Liver (tissue), 8 donors: ENCODE measurements at regions not wholly inside any gene's neighbourhood (a gene's known extent, or its start where the extent isn't known, plus 50 kb on each side); places are given as distances from the start of the nearest gene placed in this dataset.

Experiments
- DNase-seq: peaks from one replicate; pipeline ENCODE4 v3.0.0-alpha.2; 2017; ENCODE audit warnings: low spot score
- H3K27ac ChIP-seq, 2 donors: one replicate each; pipeline ENCODE4 v1.7.0; 2013; ENCODE audit warnings: inconsistent platforms in 2 of 2, low read length in 2 of 2, control low read depth in 1 of 2, low read depth in 1 of 2, mild to moderate bottlenecking in 1 of 2
- H3K27me3 ChIP-seq, 4 donors: one replicate each; pipeline versions ENCODE4 v1.6.1 to v1.7.0; 2013; ENCODE audit warnings: low read length in 3 of 4, inconsistent platforms in 1 of 4, mild to moderate bottlenecking in 1 of 4, moderate library complexity in 1 of 4; ENCODE audit not compliant: control insufficient read depth in 4 of 4, insufficient read depth in 4 of 4
- H3K36me3 ChIP-seq, 4 donors: one replicate each; pipeline versions ENCODE4 v1.6.1 to v1.7.0; 2013; ENCODE audit warnings: low read length in 3 of 4, mild to moderate bottlenecking in 3 of 4, low read depth in 1 of 4, moderate library complexity in 1 of 4; ENCODE audit not compliant: control insufficient read depth in 4 of 4, insufficient read depth in 3 of 4
- H3K4me1 ChIP-seq, 4 donors: one replicate each; pipeline versions ENCODE4 v1.6.1 to v1.7.0; 2013; ENCODE audit warnings: low read length in 3 of 4, mild to moderate bottlenecking in 3 of 4, moderate library complexity in 1 of 4; ENCODE audit not compliant: control insufficient read depth in 4 of 4, insufficient read depth in 4 of 4
- H3K4me3 ChIP-seq, 3 donors: one replicate each; pipeline versions ENCODE4 v1.6.1 to v1.7.0; 2013; ENCODE audit warnings: low read length in 3 of 3, control low read depth in 1 of 3, low read depth in 1 of 3, mild to moderate bottlenecking in 1 of 3
- H3K9ac ChIP-seq, 2 donors: one replicate each; pipeline ENCODE4 v1.7.0; 2013; ENCODE audit warnings: low read length in 2 of 2, mild to moderate bottlenecking in 2 of 2, moderate library complexity in 2 of 2, control low read depth in 1 of 2, low read depth in 1 of 2
- H3K9me3 ChIP-seq, 4 donors: one replicate each; pipeline versions ENCODE4 v1.6.1 to v1.7.0; 2013; ENCODE audit warnings: low read length in 3 of 4; ENCODE audit not compliant: control insufficient read depth in 4 of 4
- ATF3 ChIP-seq: IDR thresholded peaks from 2 replicates; pipeline ENCODE4 v1.6.1; 2016; ENCODE audit warnings: antibody characterized with exemption
- CTCF ChIP-seq: fragments of 150-350 bp; IDR thresholded peaks from 2 replicates; pipeline ENCODE4 v1.5.1; 2017; ENCODE audit warnings: improper control_type of control experiment, low read depth, low read length; ENCODE audit not compliant: missing input control
- EGR1 ChIP-seq, 2 donors: IDR thresholded peaks; 2 replicates each; pipeline ENCODE4 v1.6.1; 2016 to 2018; ENCODE audit warnings: antibody characterized with exemption in 2 of 2, low read depth in 2 of 2
- FOXA1 ChIP-seq: IDR thresholded peaks from 2 replicates; pipeline ENCODE4 v1.6.1; 2016; ENCODE audit warnings: antibody characterized with exemption
- HNF4G ChIP-seq: IDR thresholded peaks from 2 replicates; pipeline ENCODE4 v1.6.1; 2016; ENCODE audit warnings: antibody characterized with exemption
- JUND ChIP-seq, 2 donors: IDR thresholded peaks; 2 replicates each; pipeline ENCODE4 v1.6.1; 2016; ENCODE audit warnings: antibody characterized with exemption in 2 of 2
- NR2F2 ChIP-seq: IDR thresholded peaks from 2 replicates; pipeline ENCODE4 v1.6.1; 2016; ENCODE audit warnings: antibody characterized with exemption
- RAD21 ChIP-seq, 2 donors: IDR thresholded peaks; 2 replicates each; pipeline ENCODE4 v1.6.1; 2016; ENCODE audit warnings: antibody characterized with exemption in 2 of 2, mild to moderate bottlenecking in 2 of 2
- SP1 ChIP-seq: IDR thresholded peaks from 2 replicates; pipeline ENCODE4 v1.6.1; 2018; ENCODE audit warnings: antibody characterized with exemption, mild to moderate bottlenecking
- TAF1 ChIP-seq: conservative IDR thresholded peaks from 2 replicates; pipeline ENCODE4 v1.6.1; 2016; ENCODE audit warnings: antibody characterized with exemption, mild to moderate bottlenecking
- YY1 ChIP-seq: IDR thresholded peaks from 2 replicates; pipeline ENCODE4 v1.6.1; 2016; ENCODE audit warnings: antibody characterized with exemption, mild to moderate bottlenecking
- WGBS: extraction: QIAGEN DNeasy Blood & Tissue Kit; methylation state at CpG from one replicate; pipeline ENCODE4 v1.1.7; 2013; 5-methylcytosine and 5-hydroxymethylcytosine counted together
- TF ChIP-seq, protein P1 (sequence below): IDR thresholded peaks from 2 replicates; pipeline ENCODE4 v1.6.1; 2016; ENCODE audit warnings: antibody characterized with exemption
- TF ChIP-seq, protein P2 (sequence below): IDR thresholded peaks from 2 replicates; pipeline ENCODE4 v1.6.1; 2016; ENCODE audit warnings: antibody characterized with exemption, mild to moderate bottlenecking
- TF ChIP-seq, protein P3 (sequence below): IDR thresholded peaks from 2 replicates; pipeline ENCODE4 v1.6.1; 2016; ENCODE audit warnings: antibody characterized with exemption
- donor health status: healthy.
- donor health status: healthy.
- donor health status: healthy.
- donor health status: healthy.
- donor health status: healthy.

GRCh38 chr1:232172563-232172962, 457.4 kb downstream of the SIPA1L2 start (continued):
- TF ChIP-seq, protein P1, sequence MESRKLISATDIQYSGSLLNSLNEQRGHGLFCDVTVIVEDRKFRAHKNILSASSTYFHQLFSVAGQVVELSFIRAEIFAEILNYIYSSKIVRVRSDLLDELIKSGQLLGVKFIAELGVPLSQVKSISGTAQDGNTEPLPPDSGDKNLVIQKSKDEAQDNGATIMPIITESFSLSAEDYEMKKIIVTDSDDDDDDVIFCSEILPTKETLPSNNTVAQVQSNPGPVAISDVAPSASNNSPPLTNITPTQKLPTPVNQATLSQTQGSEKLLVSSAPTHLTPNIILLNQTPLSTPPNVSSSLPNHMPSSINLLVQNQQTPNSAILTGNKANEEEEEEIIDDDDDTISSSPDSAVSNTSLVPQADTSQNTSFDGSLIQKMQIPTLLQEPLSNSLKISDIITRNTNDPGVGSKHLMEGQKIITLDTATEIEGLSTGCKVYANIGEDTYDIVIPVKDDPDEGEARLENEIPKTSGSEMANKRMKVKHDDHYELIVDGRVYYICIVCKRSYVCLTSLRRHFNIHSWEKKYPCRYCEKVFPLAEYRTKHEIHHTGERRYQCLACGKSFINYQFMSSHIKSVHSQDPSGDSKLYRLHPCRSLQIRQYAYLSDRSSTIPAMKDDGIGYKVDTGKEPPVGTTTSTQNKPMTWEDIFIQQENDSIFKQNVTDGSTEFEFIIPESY: no peak

- Histone ChIP-seq H3K27me3 (peaks cover 0 to 6% (median 0%) of the 10 kb centered on the region in 4 donors), H3K27ac (no peak overlapping the region), H3K9ac (no peak overlapping the region), H3K36me3 (no peaks in the 10 kb centered on the region), H3K4me1 (peaks cover 0 to 1% (median 0%) of the 10 kb centered on the region in 4 donors), H3K9me3 (no peaks in the 10 kb centered on the region), H3K4me3 (no peak overlapping the region)
- DNase-seq: no peak
- TF ChIP-seq, protein P2, sequence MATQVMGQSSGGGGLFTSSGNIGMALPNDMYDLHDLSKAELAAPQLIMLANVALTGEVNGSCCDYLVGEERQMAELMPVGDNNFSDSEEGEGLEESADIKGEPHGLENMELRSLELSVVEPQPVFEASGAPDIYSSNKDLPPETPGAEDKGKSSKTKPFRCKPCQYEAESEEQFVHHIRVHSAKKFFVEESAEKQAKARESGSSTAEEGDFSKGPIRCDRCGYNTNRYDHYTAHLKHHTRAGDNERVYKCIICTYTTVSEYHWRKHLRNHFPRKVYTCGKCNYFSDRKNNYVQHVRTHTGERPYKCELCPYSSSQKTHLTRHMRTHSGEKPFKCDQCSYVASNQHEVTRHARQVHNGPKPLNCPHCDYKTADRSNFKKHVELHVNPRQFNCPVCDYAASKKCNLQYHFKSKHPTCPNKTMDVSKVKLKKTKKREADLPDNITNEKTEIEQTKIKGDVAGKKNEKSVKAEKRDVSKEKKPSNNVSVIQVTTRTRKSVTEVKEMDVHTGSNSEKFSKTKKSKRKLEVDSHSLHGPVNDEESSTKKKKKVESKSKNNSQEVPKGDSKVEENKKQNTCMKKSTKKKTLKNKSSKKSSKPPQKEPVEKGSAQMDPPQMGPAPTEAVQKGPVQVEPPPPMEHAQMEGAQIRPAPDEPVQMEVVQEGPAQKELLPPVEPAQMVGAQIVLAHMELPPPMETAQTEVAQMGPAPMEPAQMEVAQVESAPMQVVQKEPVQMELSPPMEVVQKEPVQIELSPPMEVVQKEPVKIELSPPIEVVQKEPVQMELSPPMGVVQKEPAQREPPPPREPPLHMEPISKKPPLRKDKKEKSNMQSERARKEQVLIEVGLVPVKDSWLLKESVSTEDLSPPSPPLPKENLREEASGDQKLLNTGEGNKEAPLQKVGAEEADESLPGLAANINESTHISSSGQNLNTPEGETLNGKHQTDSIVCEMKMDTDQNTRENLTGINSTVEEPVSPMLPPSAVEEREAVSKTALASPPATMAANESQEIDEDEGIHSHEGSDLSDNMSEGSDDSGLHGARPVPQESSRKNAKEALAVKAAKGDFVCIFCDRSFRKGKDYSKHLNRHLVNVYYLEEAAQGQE: no peak
- TF ChIP-seq RAD21 (IDR thresholded peaks at IDR 0.05) (no peak), FOXA1 (no peak), HNF4G (no peak), SP1 (no peak), CTCF (no peak), NR2F2 (no peak), YY1 (no peak), ATF3 (no peak), TAF1 (no peak), EGR1 (IDR thresholded peaks at IDR 0.05; ENCODE audit: low read depth in 2 of 2) (no peak), JUND (IDR thresholded peaks at IDR 0.05) (no peak)
- TF ChIP-seq, protein P1: no peak
- TF ChIP-seq, protein P3, sequence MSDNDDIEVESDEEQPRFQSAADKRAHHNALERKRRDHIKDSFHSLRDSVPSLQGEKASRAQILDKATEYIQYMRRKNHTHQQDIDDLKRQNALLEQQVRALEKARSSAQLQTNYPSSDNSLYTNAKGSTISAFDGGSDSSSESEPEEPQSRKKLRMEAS: no peak
- 90% methylated on average over 1 of the region's 1 CpG for WGBS
Observed at GRCh38 chr1:232170909-232171308, 459.0 kb downstream of the SIPA1L2 start.
